Vagina (tissue), 2 donors: ENCODE measurements at regions not wholly inside any gene's neighbourhood (a gene's known extent, or its start where the extent isn't known, plus 50 kb on each side); places are given as distances from the start of the nearest gene placed in this dataset.

ENCODE experiments used
- DNase-seq, 2 donors: peaks; one replicate each; pipeline ENCODE4 v3.0.0-alpha.2; 2017; ENCODE audit errors: extremely low spot score in 2 of 2
- H3K27ac ChIP-seq: fragments of 200-600 bp; sonication (generic); one replicate; pipeline ENCODE4 v1.5.1; 2019
- H3K27me3 ChIP-seq: fragments of 200-600 bp; sonication (generic); one replicate; pipeline ENCODE4 v1.5.1; 2019
- H3K36me3 ChIP-seq, 2 donors: fragments of 200-600 bp; sonication (generic); one replicate each; pipeline ENCODE4 v1.5.1; 2017 to 2019
- H3K4me1 ChIP-seq: fragments of 200-600 bp; sonication (generic); one replicate; pipeline ENCODE4 v1.5.1; 2019
- H3K4me3 ChIP-seq, 2 donors: fragments of 200-600 bp; sonication (generic); 1 replicate in 1 of 2; 2 replicates in 1 of 2; pipeline ENCODE4 v1.5.1; 2016 to 2019
- H3K9me3 ChIP-seq: fragments of 200-600 bp; sonication (generic); one replicate; pipeline ENCODE4 v1.5.1; 2019
- CTCF ChIP-seq, 3 experiments: fragments of 450-650 bp in 2 of 3; fragments of 200-600 bp in 1 of 3; sonication (generic) in 1 of 3; IDR thresholded peaks; one replicate each; pipeline ENCODE4 v1.5.1; 2017 to 2019; ENCODE audit warnings: antibody characterized with exemption in 3 of 3, mild to moderate bottlenecking in 2 of 3, moderate library complexity in 2 of 3
- POLR2A ChIP-seq, 2 donors: fragments of 450-650 bp; IDR thresholded peaks; one replicate each; pipeline ENCODE4 v1.6.1; 2017; ENCODE audit warnings: antibody characterized with exemption in 2 of 2, mild to moderate bottlenecking in 2 of 2, moderate library complexity in 2 of 2
- POLR2AphosphoS5 ChIP-seq, 2 donors: sonication (generic); formaldehyde crosslinking; IDR thresholded peaks; one replicate each; pipeline ENCODE4 v1.9.0; 2017; ENCODE audit warnings: antibody characterized with exemption in 2 of 2, mild to moderate bottlenecking in 2 of 2, low read depth in 1 of 2; ENCODE audit not compliant: insufficient read depth in 1 of 2
- intact Hi-C: fragments of 100-400 bp; cut with DNase I; formaldehyde crosslinking; loops from one replicate; pipeline ENCODE4 v1.15.1; 2023

GRCh38 chr2:7888876-7889275 is 793.0 kb upstream of the ID2 start:
- no peaks in the 10 kb centered on the region for H3K27me3 ChIP-seq
- no peaks in the 10 kb centered on the region for H3K9me3 ChIP-seq
- no peak for TF ChIP-seq POLR2AphosphoS5 (IDR thresholded peaks at IDR 0.05; ENCODE audit: insufficient read depth in 1 of 2, low read depth in 1 of 2)
- no peak for TF ChIP-seq POLR2A (IDR thresholded peaks at IDR 0.05)
- no peak for TF ChIP-seq CTCF (IDR thresholded peaks at IDR 0.05)
- no peaks in the 10 kb centered on the region for H3K4me1 ChIP-seq
- no peak overlapping the region for H3K27ac ChIP-seq
- no peak overlapping the region for H3K4me3 ChIP-seq
- H3K36me3 ChIP-seq: no peaks in the 10 kb centered on the region
- DNase-seq: no peak
- intact Hi-C loops: no loop called here

GRCh38 chr2:7891312-7891711 is 790.5 kb upstream of the ID2 start:
- TF ChIP-seq POLR2A (IDR thresholded peaks at IDR 0.05) (no peak), POLR2AphosphoS5 (IDR thresholded peaks at IDR 0.05; ENCODE audit: insufficient read depth in 1 of 2, low read depth in 1 of 2) (no peak), CTCF (IDR thresholded peaks at IDR 0.05) (no peak)
- intact Hi-C loops: no loop called here
- Histone ChIP-seq H3K36me3 (no peaks in the 10 kb centered on the region), H3K27ac (no peak overlapping the region), H3K4me3 (no peak overlapping the region), H3K9me3 (no peaks in the 10 kb centered on the region), H3K4me1 (no peaks in the 10 kb centered on the region), H3K27me3 (no peaks in the 10 kb centered on the region)
- DNase-seq: no peak

GRCh38 chr2:7895289-7895688 is 786.6 kb upstream of the ID2 start:
- TF ChIP-seq POLR2AphosphoS5 (IDR thresholded peaks at IDR 0.05; ENCODE audit: insufficient read depth in 1 of 2, low read depth in 1 of 2): no peak
- TF ChIP-seq POLR2A (IDR thresholded peaks at IDR 0.05): no peak
- TF ChIP-seq CTCF (IDR thresholded peaks at IDR 0.05): no peak
- intact Hi-C loops: no loop called here

GRCh38 chr2:7896940-7897487 is 784.8 kb upstream of the ID2 start:
- no peak overlapping the region for H3K4me3 ChIP-seq
- no peaks in the 10 kb centered on the region for H3K27me3 ChIP-seq
- TF ChIP-seq POLR2AphosphoS5 (IDR thresholded peaks at IDR 0.05; ENCODE audit: insufficient read depth in 1 of 2, low read depth in 1 of 2): no peak
- no peak for TF ChIP-seq POLR2A (IDR thresholded peaks at IDR 0.05)
- TF ChIP-seq CTCF (IDR thresholded peaks at IDR 0.05): no peak
- H3K9me3 ChIP-seq: no peaks in the 10 kb centered on the region
- intact Hi-C loops: no loop called here
- no peak for DNase-seq
- no peak overlapping the region for H3K27ac ChIP-seq
- no peaks in the 10 kb centered on the region for H3K4me1 ChIP-seq
- no peaks in the 10 kb centered on the region for H3K36me3 ChIP-seq

More at GRCh38 chr2:7895289-7895688, 786.6 kb upstream of the ID2 start:
- no peaks in the 10 kb centered on the region for H3K9me3 ChIP-seq
- no peak overlapping the region for H3K4me3 ChIP-seq
- H3K4me1 ChIP-seq: no peaks in the 10 kb centered on the region
- H3K27me3 ChIP-seq: no peaks in the 10 kb centered on the region
- no peaks in the 10 kb centered on the region for H3K36me3 ChIP-seq
- H3K27ac ChIP-seq: no peak overlapping the region
- DNase-seq: no peak

- Histone ChIP-seq H3K27ac (no peak overlapping the region), H3K9me3 (no peaks in the 10 kb centered on the region), H3K4me3 (no peak overlapping the region), H3K4me1 (no peaks in the 10 kb centered on the region), H3K36me3 (no peaks in the 10 kb centered on the region), H3K27me3 (no peaks in the 10 kb centered on the region)
- intact Hi-C loops: no loop called here
- no peak for DNase-seq
- TF ChIP-seq POLR2A (IDR thresholded peaks at IDR 0.05) (no peak), CTCF (IDR thresholded peaks at IDR 0.05) (no peak), POLR2AphosphoS5 (IDR thresholded peaks at IDR 0.05; ENCODE audit: insufficient read depth in 1 of 2, low read depth in 1 of 2) (no peak)
Observed at GRCh38 chr2:7899241-7899640, 782.6 kb upstream of the ID2 start.
